ENCODE measurements at regions not wholly inside any gene's neighbourhood (a gene's known extent, or its start where the extent isn't known, plus 50 kb on each side); places are given as distances from the start of the nearest gene placed in this dataset.

DNA sequence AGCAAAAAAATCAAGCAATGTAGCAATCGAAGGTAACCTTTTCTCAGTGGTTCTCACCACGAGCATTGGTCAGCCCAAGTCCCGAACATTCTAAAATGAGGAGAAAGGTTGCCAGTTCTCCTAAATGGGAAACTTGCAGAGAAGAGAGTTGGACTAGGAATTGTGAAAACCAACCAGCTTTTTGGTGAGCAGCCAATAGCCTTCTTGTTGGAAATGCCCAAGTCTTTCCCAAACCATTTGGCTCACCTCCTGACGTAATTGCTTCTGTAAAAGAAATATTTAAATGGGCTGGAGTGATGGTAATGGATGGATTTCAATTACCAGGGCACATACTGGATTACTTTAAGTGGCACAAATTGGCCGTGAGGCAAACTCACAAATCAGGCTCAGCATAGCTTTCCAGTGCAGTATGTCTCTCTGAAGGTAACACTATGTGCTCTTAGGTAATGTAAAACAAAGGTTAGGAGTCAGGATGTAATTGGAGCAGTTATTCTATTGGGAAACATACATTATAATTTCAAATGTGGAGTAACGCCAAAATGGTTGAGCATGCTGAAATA lies 423.2 kb downstream of the KLF5 start:
- no peak for TF ChIP-seq TAF1 (IDR thresholded peaks at IDR 0.05; ENCODE audit: borderline replicate concordance, insufficient read depth, low read length)
- TF ChIP-seq, protein P1, sequence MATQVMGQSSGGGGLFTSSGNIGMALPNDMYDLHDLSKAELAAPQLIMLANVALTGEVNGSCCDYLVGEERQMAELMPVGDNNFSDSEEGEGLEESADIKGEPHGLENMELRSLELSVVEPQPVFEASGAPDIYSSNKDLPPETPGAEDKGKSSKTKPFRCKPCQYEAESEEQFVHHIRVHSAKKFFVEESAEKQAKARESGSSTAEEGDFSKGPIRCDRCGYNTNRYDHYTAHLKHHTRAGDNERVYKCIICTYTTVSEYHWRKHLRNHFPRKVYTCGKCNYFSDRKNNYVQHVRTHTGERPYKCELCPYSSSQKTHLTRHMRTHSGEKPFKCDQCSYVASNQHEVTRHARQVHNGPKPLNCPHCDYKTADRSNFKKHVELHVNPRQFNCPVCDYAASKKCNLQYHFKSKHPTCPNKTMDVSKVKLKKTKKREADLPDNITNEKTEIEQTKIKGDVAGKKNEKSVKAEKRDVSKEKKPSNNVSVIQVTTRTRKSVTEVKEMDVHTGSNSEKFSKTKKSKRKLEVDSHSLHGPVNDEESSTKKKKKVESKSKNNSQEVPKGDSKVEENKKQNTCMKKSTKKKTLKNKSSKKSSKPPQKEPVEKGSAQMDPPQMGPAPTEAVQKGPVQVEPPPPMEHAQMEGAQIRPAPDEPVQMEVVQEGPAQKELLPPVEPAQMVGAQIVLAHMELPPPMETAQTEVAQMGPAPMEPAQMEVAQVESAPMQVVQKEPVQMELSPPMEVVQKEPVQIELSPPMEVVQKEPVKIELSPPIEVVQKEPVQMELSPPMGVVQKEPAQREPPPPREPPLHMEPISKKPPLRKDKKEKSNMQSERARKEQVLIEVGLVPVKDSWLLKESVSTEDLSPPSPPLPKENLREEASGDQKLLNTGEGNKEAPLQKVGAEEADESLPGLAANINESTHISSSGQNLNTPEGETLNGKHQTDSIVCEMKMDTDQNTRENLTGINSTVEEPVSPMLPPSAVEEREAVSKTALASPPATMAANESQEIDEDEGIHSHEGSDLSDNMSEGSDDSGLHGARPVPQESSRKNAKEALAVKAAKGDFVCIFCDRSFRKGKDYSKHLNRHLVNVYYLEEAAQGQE (IDR thresholded peaks at IDR 0.05; ENCODE audit: insufficient read depth in 1 of 2, low read depth in 2 of 2, low read length in 2 of 2): no peak

DNA sequence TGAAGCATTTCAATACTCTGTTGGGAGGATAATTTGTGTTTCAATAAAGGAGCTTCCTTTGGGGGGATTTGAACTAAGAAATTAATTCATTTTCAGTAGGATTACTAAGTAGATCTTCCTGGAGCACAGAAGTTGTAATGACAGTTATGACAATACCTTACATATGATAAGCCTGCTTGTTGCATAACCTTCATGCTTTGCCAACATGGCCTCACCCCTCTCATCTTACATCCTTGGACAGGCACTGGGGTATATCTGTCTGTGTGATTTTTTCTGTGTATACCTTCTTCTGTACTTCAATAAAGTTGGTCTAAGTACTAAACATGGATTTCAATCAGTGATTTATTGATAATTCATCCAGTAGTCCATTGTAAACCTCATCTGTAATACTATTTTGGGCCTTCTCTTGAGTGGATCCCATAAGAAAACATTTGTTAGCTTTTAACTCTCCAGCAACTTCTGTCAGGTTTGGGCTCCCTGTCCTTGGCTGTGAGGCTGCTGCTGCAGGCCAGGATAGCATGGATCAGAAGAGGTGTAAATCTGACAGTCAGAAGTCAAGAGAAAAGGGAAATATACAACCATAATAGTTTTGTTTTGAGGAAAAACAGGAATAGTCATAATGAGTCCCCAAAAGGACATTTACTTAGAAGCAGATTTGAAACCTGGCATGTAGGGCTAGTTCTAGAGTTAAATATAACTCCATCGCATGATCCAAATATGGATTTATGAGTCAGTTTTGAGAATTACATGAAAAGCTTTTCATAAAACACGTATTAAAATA lies 422.2 kb downstream of the KLF5 start:
- TF ChIP-seq FOXP2 (optimal IDR thresholded peaks at IDR 0.05; ENCODE audit: borderline replicate concordance, extremely low read depth, extremely low read length, insufficient read depth): no peak
- no peak for TF ChIP-seq TAF1 (IDR thresholded peaks at IDR 0.05; ENCODE audit: borderline replicate concordance, insufficient read depth, low read length)
- TF ChIP-seq, protein P1 (IDR thresholded peaks at IDR 0.05; ENCODE audit: insufficient read depth in 1 of 2, low read depth in 2 of 2, low read length in 2 of 2): no peak
- TF ChIP-seq SIN3A (IDR thresholded peaks at IDR 0.05; ENCODE audit: borderline replicate concordance, insufficient read depth, low read length): no peak
- no peak for TF ChIP-seq POLR2AphosphoS5 (IDR thresholded peaks at IDR 0.05; ENCODE audit: low read depth, low read length)

DNA sequence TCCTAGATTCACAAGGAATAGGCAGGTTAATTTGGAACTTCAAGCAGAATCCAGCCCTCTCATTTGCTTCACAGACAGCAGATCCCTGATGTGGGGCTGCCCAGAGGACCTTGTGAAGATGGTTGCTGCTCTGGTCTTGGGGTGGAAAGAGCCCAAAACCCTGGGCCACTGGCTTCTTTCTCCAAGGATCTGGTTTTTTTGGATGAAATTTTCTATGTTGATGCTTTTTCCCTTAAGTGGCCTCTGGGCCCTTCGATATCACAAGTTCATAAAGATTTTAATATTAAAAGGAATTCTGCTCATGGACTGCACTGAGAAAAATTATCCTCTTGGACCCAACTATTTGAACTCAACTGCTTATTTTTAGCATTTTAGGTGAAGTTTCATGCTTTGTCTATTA lies 421.1 kb downstream of the KLF5 start:
- TF ChIP-seq POLR2AphosphoS5 (IDR thresholded peaks at IDR 0.05; ENCODE audit: low read depth, low read length) (no peak), TAF1 (IDR thresholded peaks at IDR 0.05; ENCODE audit: borderline replicate concordance, insufficient read depth, low read length) (no peak), SIN3A (IDR thresholded peaks at IDR 0.05; ENCODE audit: borderline replicate concordance, insufficient read depth, low read length) (no peak), FOXP2 (optimal IDR thresholded peaks at IDR 0.05; ENCODE audit: borderline replicate concordance, extremely low read depth, extremely low read length, insufficient read depth) (no peak)
- TF ChIP-seq, protein P1 (IDR thresholded peaks at IDR 0.05; ENCODE audit: insufficient read depth in 1 of 2, low read depth in 2 of 2, low read length in 2 of 2): no peak

DNA sequence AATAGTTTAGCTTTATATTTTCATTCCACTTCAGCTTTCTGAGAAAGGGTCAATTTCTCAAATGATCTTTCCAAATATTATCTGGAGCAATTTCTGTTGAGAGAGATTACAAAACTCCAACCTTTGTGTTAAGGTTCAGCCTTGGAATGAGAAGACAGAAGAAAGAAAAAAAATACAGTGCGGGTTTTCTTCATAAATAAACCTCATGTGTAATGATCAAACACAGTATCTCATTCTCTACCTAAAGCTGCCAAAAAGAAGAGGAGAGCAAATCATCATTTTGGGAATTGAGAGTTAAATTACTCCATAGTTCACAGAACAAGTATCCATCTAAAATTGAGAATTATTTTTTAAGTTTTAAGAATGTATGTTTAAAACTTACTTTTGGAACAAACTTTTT lies 420.5 kb downstream of the KLF5 start:
- no peak for TF ChIP-seq TAF1 (IDR thresholded peaks at IDR 0.05; ENCODE audit: borderline replicate concordance, insufficient read depth, low read length)
- no peak for TF ChIP-seq POLR2AphosphoS5 (IDR thresholded peaks at IDR 0.05; ENCODE audit: low read depth, low read length)
- TF ChIP-seq SIN3A (IDR thresholded peaks at IDR 0.05; ENCODE audit: borderline replicate concordance, insufficient read depth, low read length): no peak
- TF ChIP-seq, protein P1 (IDR thresholded peaks at IDR 0.05; ENCODE audit: insufficient read depth in 1 of 2, low read depth in 2 of 2, low read length in 2 of 2): no peak
- no peak for TF ChIP-seq FOXP2 (optimal IDR thresholded peaks at IDR 0.05; ENCODE audit: borderline replicate concordance, extremely low read depth, extremely low read length, insufficient read depth)

Measured in PFSK-1 (cell line).